ENCODE measurements at regions not wholly inside any gene's neighbourhood (a gene's known extent, or its start where the extent isn't known, plus 50 kb on each side); places are given as distances from the start of the nearest gene placed in this dataset.

GRCh38 chr18:77761332-77761731 is 511.7 kb downstream of the GALR1 start:
- H3K9me3 ChIP-seq, result no peaks in the 10 kb centered on the region
- H3K27me3 ChIP-seq, result no peaks in the 10 kb centered on the region
- no peaks in the 10 kb centered on the region for H3K36me3 ChIP-seq (ENCODE audit: low read depth, missing control alignments)
- TF ChIP-seq POLR2A (IDR thresholded peaks at IDR 0.05), result no peak
- no peak for TF ChIP-seq CTCF (IDR thresholded peaks at IDR 0.05)
- no peak for DNase-seq
- no peaks in the 10 kb centered on the region for H3K4me1 ChIP-seq
- no peak overlapping the region for H3K4me3 ChIP-seq
- intact Hi-C loops (cut with DNase I; ENCODE audit: low total_unique reads), result no loop called here
- H3K27ac ChIP-seq, result no peak overlapping the region

GRCh38 chr18:77762014-77762413 is 512.4 kb downstream of the GALR1 start:
- H3K4me3 ChIP-seq, result no peak overlapping the region
- 72 to 82% methylated on average over 1 of the region's 1 CpG for WGBS, 2 donors
- no peaks in the 10 kb centered on the region for H3K36me3 ChIP-seq (ENCODE audit: low read depth, missing control alignments)
- intact Hi-C loops (cut with DNase I; ENCODE audit: low total_unique reads), result no loop called here
- H3K27ac ChIP-seq, result no peak overlapping the region
- no peak for DNase-seq
- no peak for TF ChIP-seq CTCF (IDR thresholded peaks at IDR 0.05)
- no peak for TF ChIP-seq POLR2A (IDR thresholded peaks at IDR 0.05)
- H3K4me1 ChIP-seq, result no peaks in the 10 kb centered on the region
- no peaks in the 10 kb centered on the region for H3K9me3 ChIP-seq
- no peaks in the 10 kb centered on the region for H3K27me3 ChIP-seq

GRCh38 chr18:77762642-77763041 is 513.0 kb downstream of the GALR1 start:
- H3K4me3 ChIP-seq, result no peak overlapping the region
- no peaks in the 10 kb centered on the region for H3K9me3 ChIP-seq
- H3K4me1 ChIP-seq, result no peaks in the 10 kb centered on the region
- no peaks in the 10 kb centered on the region for H3K36me3 ChIP-seq (ENCODE audit: low read depth, missing control alignments)
- no peak overlapping the region for H3K27ac ChIP-seq
- 15 to 27% methylated on average over 6 of the region's 6 CpGs for WGBS, 2 donors
- intact Hi-C loops (cut with DNase I; ENCODE audit: low total_unique reads), result no loop called here
- DNase-seq, result no peak
- TF ChIP-seq POLR2A (IDR thresholded peaks at IDR 0.05) (no peak), CTCF (IDR thresholded peaks at IDR 0.05) (no peak)
- H3K27me3 ChIP-seq, result no peaks in the 10 kb centered on the region

GRCh38 chr18:77763530-77764145 is 514.0 kb downstream of the GALR1 start:
- Histone ChIP-seq H3K36me3 (ENCODE audit: low read depth, missing control alignments) (no peaks in the 10 kb centered on the region), H3K4me3 (no peak overlapping the region), H3K9me3 (no peaks in the 10 kb centered on the region), H3K27ac (no peak overlapping the region), H3K27me3 (no peaks in the 10 kb centered on the region), H3K4me1 (no peaks in the 10 kb centered on the region)
- TF ChIP-seq CTCF (IDR thresholded peaks at IDR 0.05) (no peak), POLR2A (IDR thresholded peaks at IDR 0.05) (no peak)
- no peak for DNase-seq
- intact Hi-C loops (cut with DNase I; ENCODE audit: low total_unique reads), result no loop called here
- 57 to 60% methylated on average over 9 of the region's 9 CpGs for WGBS, 2 donors

GRCh38 chr18:77765468-77765867 is 515.8 kb downstream of the GALR1 start:
- intact Hi-C loops (cut with DNase I; ENCODE audit: low total_unique reads), result no loop called here

More at GRCh38 chr18:77765468-77765867, 515.8 kb downstream of the GALR1 start:
- peak; percentile 60 for DNase-seq
- Histone ChIP-seq H3K9me3 (no peaks in the 10 kb centered on the region), H3K36me3 (ENCODE audit: low read depth, missing control alignments) (no peaks in the 10 kb centered on the region), H3K4me3 (no peak overlapping the region), H3K4me1 (no peaks in the 10 kb centered on the region), H3K27me3 (no peaks in the 10 kb centered on the region), H3K27ac (no peak overlapping the region)
- TF ChIP-seq CTCF (IDR thresholded peaks at IDR 0.05), result no peak
- no peak for TF ChIP-seq POLR2A (IDR thresholded peaks at IDR 0.05)
- 4 to 8% methylated on average over 9 of the region's 9 CpGs for WGBS, 2 donors
